Keratinocyte (primary cell): ENCODE measurements at regions not wholly inside any gene's neighbourhood (a gene's known extent, or its start where the extent isn't known, plus 50 kb on each side); places are given as distances from the start of the nearest gene placed in this dataset.
"Not testable (repeated sequence)": the region's sequence is repeated elsewhere in the genome, so short reads cannot be mapped to it uniquely, and the experiment has no call there.

Source experiments
- DNase-seq: peaks from one replicate; pipeline ENCODE4 v3.0.0-alpha.2; 2011; ENCODE audit warnings: low read depth, missing footprints, low spot score
- FAIRE-seq: peaks from 2 replicates; lab custom pipeline; 2011; peaks lifted over from hg19 to GRCh38; lab: Jason Lieb, UNC
- H2AFZ ChIP-seq: 2 replicates; pipeline ENCODE4 v1.6.0; 2012; ENCODE audit warnings: low read length, control low read depth, inconsistent platforms; ENCODE audit not compliant: control insufficient read depth
- H3K27ac ChIP-seq: 2 replicates; pipeline ENCODE4 v1.5.1; 2011; ENCODE audit warnings: low read length; ENCODE audit not compliant: control insufficient read depth, insufficient read depth
- H3K27me3 ChIP-seq: 3 replicates; pipeline ENCODE4 v1.6.0; 2011; ENCODE audit warnings: low read length; ENCODE audit not compliant: control insufficient read depth, insufficient read depth; ENCODE audit errors: extremely low read depth
- H3K36me3 ChIP-seq, 2 experiments: 2 replicates in 1 of 2; 3 replicates in 1 of 2; pipeline ENCODE4 v1.5.1; 2011; ENCODE audit warnings: low read length in 2 of 2, mild to moderate bottlenecking in 1 of 2; ENCODE audit not compliant: control insufficient read depth in 2 of 2, insufficient read depth in 2 of 2; ENCODE audit errors: extremely low read depth in 1 of 2
- H3K4me1 ChIP-seq: 3 replicates; pipeline ENCODE4 v1.5.1; 2011; ENCODE audit warnings: low read length; ENCODE audit not compliant: control insufficient read depth, insufficient read depth; ENCODE audit errors: extremely low read depth
- H3K4me2 ChIP-seq: 3 replicates; pipeline ENCODE4 v1.6.0; 2011; ENCODE audit warnings: low read depth, low read length; ENCODE audit not compliant: control insufficient read depth, insufficient read depth; ENCODE audit errors: extremely low read depth
- H3K4me3 ChIP-seq, 3 experiments: fragments of 200-600 bp in 1 of 3; sonication (generic) in 1 of 3; 2 replicates in 2 of 3; 3 replicates in 1 of 3; pipeline ENCODE4 v1.5.1; 2011 to 2016; ENCODE audit warnings: low read length in 3 of 3, mild to moderate bottlenecking in 3 of 3, control low read depth in 2 of 3, inconsistent platforms in 1 of 3, low read depth in 1 of 3, mixed read lengths in 1 of 3, mixed run types in 1 of 3, moderate library complexity in 1 of 3; ENCODE audit not compliant: control insufficient read depth in 2 of 3, insufficient read depth in 2 of 3; ENCODE audit errors: extremely low read depth in 1 of 3
- H3K79me2 ChIP-seq: 2 replicates; pipeline ENCODE4 v1.6.0; 2012; ENCODE audit warnings: low read length; ENCODE audit not compliant: control insufficient read depth, insufficient read depth
- H3K9ac ChIP-seq: 3 replicates; pipeline ENCODE4 v1.6.0; 2011; ENCODE audit warnings: low read length; ENCODE audit not compliant: control insufficient read depth, insufficient read depth; ENCODE audit errors: extremely low read depth
- H3K9me1 ChIP-seq: 3 replicates; pipeline ENCODE4 v1.6.0; 2011; ENCODE audit warnings: low read length; ENCODE audit not compliant: control insufficient read depth, insufficient read depth; ENCODE audit errors: extremely low read depth
- H3K9me3 ChIP-seq: 2 replicates; pipeline ENCODE4 v1.5.1; 2012; ENCODE audit warnings: low read depth, low read length; ENCODE audit not compliant: control insufficient read depth
- H4K20me1 ChIP-seq: 3 replicates; pipeline ENCODE4 v1.6.0; 2011; ENCODE audit warnings: low read length; ENCODE audit not compliant: control insufficient read depth, insufficient read depth; ENCODE audit errors: extremely low read depth
- CTCF ChIP-seq, 3 experiments: IDR thresholded peaks in 1 of 3; conservative IDR thresholded peaks in 1 of 3; optimal IDR thresholded peaks in 1 of 3; 2 replicates in 2 of 3; 3 replicates in 1 of 3; pipeline versions ENCODE3 to v1.5.1; 2011; ENCODE audit warnings: low read length in 3 of 3, mild to moderate bottlenecking in 3 of 3, moderate library complexity in 2 of 3, control low read depth in 1 of 3, inconsistent platforms in 1 of 3; ENCODE audit not compliant: insufficient read depth in 2 of 3; ENCODE audit errors: extremely low read depth in 1 of 3
- EZH2 ChIP-seq: IDR thresholded peaks from one replicate; pipeline ENCODE4 v1.6.1; 2012; ENCODE audit warnings: inconsistent platforms, mild to moderate bottlenecking, low read length, moderate library complexity
- dilution Hi-C: fragments of 300-500 bp; cut with MboI; formaldehyde crosslinking; loops from one replicate; pipeline ENCODE4 v1.7.0; 2020; ENCODE audit warnings: low sequenced_read_pairs; ENCODE audit not compliant: extremely low pct_ligation_motif_present

- Histone ChIP-seq H3K27me3 (no peaks in the 10 kb centered on the region), H3K4me1 (no peaks in the 10 kb centered on the region), H3K4me3 (no peak overlapping the region), H2AFZ (no peak overlapping the region), H3K36me3 (no peaks in the 10 kb centered on the region), H3K27ac (no peak overlapping the region), H3K4me2 (no peak overlapping the region), H3K79me2 (no peaks in the 10 kb centered on the region), H3K9me3 (no peaks in the 10 kb centered on the region), H3K9ac (no peak overlapping the region), H3K9me1 (no peaks in the 10 kb centered on the region), H4K20me1 (no peaks in the 10 kb centered on the region)
- no peak for FAIRE-seq
- dilution Hi-C loops: no loop called here
- no peak for DNase-seq
- TF ChIP-seq EZH2: no peak
- no peak for TF ChIP-seq CTCF (optimal IDR thresholded peaks at IDR 0.05 in 1 of 3, IDR thresholded peaks at IDR 0.05 in 1 of 3, conservative IDR thresholded peaks at IDR 0.05 in 1 of 3; ENCODE audit: extremely low read depth in 1 of 3, insufficient read depth in 2 of 3, low read length in 3 of 3)
Measured at GRCh38 chr5:7157083-7157482, 238.9 kb upstream of the ADCY2 start.

- Histone ChIP-seq H3K27ac (no peak overlapping the region), H2AFZ (no peak overlapping the region), H3K9me3 (no peaks in the 10 kb centered on the region), H3K9ac (no peak overlapping the region), H3K4me2 (no peak overlapping the region), H3K27me3 (no peaks in the 10 kb centered on the region), H3K36me3 (no peaks in the 10 kb centered on the region), H4K20me1 (no peaks in the 10 kb centered on the region), H3K79me2 (no peaks in the 10 kb centered on the region), H3K9me1 (no peaks in the 10 kb centered on the region), H3K4me3 (no peak overlapping the region), H3K4me1 (no peaks in the 10 kb centered on the region)
- no peak for TF ChIP-seq CTCF (optimal IDR thresholded peaks at IDR 0.05 in 1 of 3, IDR thresholded peaks at IDR 0.05 in 1 of 3, conservative IDR thresholded peaks at IDR 0.05 in 1 of 3; ENCODE audit: extremely low read depth in 1 of 3, insufficient read depth in 2 of 3, low read length in 3 of 3)
- no peak for TF ChIP-seq EZH2
- dilution Hi-C loops: no loop called here
- FAIRE-seq (no peak), DNase-seq (peak; percentile 9)
Measured at GRCh38 chr5:7169240-7169878, 226.6 kb upstream of the ADCY2 start.

- H2AFZ ChIP-seq, FAIRE-seq, H4K20me1 ChIP-seq, H3K4me2 ChIP-seq, dilution Hi-C loops, H3K9me3 ChIP-seq, H3K9ac ChIP-seq, DNase-seq, H3K27ac ChIP-seq, H3K9me1 ChIP-seq, H3K79me2 ChIP-seq, H3K36me3 ChIP-seq, H3K4me1 ChIP-seq, H3K27me3 ChIP-seq, H3K4me3 ChIP-seq: not testable (repeated sequence)
Measured at GRCh38 chr5:7170785-7171184, 225.2 kb upstream of the ADCY2 start.
